ENCODE measurements at regions not wholly inside any gene's neighbourhood (a gene's known extent, or its start where the extent isn't known, plus 50 kb on each side); places are given as distances from the start of the nearest gene placed in this dataset.

DNA sequence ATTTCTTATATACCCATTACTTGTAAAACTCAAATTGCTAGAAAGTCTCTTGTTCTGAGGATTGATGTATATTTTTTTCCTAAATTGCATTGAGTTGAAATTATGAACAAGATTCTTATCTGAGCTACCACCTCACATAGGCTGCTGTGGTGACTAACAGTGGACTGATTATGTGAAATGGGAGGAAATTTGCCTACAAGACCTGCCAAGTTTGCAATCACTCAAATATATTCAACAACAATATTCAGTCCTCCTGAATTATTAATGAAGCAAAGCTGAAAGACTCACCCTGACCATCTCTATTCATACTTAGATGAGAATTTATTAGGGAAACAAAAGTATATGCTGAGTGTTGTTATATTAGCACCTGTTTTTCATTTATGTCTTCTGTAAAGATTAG, 412.6 kb upstream of the SEMA6D start:
- TF ChIP-seq, protein P1, sequence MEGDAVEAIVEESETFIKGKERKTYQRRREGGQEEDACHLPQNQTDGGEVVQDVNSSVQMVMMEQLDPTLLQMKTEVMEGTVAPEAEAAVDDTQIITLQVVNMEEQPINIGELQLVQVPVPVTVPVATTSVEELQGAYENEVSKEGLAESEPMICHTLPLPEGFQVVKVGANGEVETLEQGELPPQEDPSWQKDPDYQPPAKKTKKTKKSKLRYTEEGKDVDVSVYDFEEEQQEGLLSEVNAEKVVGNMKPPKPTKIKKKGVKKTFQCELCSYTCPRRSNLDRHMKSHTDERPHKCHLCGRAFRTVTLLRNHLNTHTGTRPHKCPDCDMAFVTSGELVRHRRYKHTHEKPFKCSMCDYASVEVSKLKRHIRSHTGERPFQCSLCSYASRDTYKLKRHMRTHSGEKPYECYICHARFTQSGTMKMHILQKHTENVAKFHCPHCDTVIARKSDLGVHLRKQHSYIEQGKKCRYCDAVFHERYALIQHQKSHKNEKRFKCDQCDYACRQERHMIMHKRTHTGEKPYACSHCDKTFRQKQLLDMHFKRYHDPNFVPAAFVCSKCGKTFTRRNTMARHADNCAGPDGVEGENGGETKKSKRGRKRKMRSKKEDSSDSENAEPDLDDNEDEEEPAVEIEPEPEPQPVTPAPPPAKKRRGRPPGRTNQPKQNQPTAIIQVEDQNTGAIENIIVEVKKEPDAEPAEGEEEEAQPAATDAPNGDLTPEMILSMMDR (IDR thresholded peaks at IDR 0.05): no peak
- no peak for TF ChIP-seq POLR2A (IDR thresholded peaks at IDR 0.05)

All from thyroid gland (tissue), 4 donors.